GM10266 (cell line): ENCODE measurements at regions not wholly inside any gene's neighbourhood (a gene's known extent, or its start where the extent isn't known, plus 50 kb on each side); places are given as distances from the start of the nearest gene placed in this dataset.

Experiments
- DNase-seq: peaks from one replicate; pipeline ENCODE4 v3.0.0; 2012; ENCODE audit errors: extremely low spot score
- TF ChIP-seq, protein P1 (sequence below): IDR thresholded peaks from 2 replicates; pipeline ENCODE4 v1.5.1; 2012; ENCODE audit warnings: mild to moderate bottlenecking, low read depth; ENCODE audit not compliant: control insufficient read depth, insufficient read depth; ENCODE audit errors: missing control alignments

GRCh38 chr16:86863609-86864008, 285.3 kb downstream of the FOXL1 start:
- TF ChIP-seq, protein P1, sequence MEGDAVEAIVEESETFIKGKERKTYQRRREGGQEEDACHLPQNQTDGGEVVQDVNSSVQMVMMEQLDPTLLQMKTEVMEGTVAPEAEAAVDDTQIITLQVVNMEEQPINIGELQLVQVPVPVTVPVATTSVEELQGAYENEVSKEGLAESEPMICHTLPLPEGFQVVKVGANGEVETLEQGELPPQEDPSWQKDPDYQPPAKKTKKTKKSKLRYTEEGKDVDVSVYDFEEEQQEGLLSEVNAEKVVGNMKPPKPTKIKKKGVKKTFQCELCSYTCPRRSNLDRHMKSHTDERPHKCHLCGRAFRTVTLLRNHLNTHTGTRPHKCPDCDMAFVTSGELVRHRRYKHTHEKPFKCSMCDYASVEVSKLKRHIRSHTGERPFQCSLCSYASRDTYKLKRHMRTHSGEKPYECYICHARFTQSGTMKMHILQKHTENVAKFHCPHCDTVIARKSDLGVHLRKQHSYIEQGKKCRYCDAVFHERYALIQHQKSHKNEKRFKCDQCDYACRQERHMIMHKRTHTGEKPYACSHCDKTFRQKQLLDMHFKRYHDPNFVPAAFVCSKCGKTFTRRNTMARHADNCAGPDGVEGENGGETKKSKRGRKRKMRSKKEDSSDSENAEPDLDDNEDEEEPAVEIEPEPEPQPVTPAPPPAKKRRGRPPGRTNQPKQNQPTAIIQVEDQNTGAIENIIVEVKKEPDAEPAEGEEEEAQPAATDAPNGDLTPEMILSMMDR: no peak

DNA sequence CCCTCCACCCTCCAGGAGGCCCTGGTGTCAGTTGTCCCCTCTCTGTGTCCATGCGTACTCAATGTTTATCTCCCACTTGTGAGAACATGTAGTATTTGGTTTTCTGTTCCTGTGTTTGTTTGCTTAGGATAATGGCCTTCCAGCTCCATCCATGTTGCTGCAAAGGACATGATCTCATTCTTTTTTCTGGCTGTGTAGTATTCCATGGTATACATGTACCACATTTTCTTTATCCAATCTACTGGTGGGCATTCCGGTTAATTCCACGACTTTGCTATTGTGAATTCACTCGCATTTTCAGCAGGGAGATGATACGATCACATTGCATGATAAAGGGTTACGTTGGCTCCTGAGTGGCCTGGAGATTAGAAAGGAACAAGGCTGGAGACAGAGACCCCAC, 286.2 kb downstream of the FOXL1 start:
- TF ChIP-seq, protein P1: no peak
- DNase-seq: no peak

More at GRCh38 chr16:86863609-86864008, 285.3 kb downstream of the FOXL1 start:
- DNase-seq: no peak

DNA sequence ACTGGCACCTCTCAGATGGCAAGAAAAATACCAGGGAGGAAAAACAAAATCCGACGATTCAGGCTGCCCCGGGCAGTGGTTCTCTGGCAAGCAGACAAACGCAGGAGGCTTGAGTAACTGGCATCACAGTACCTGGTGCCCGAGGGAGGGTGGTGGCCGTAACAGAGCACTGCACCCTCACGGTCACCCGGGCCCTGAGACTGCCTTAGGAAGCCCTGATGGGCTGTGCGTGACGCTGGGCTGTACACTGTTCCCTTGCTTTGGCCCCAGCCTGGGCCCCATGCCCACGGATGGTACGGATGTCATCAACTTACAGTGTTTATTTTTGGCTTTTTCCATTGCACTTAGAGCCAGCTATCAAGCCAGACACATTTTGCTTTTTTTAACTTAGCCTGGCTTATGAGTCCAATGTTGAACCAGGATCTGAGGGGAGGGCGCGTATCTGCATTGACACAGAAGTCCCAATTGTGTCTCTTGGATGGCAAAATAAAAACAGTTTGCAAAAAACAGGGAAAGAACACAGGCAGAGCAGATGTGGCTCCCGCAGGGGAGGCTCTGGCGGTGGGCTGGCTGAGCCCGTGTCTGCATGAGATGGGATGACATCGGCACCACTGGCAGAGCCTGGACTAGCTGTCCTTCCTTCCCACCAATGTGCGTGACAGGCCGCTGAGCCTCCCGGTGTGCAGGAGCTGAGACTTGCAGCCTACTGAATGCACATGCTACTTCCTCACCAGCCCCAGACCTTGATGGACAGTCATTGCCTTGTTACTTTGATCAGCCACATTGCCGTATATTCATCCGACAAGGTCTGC, 287.7 kb downstream of the FOXL1 start:
- TF ChIP-seq, protein P1: no peak
- DNase-seq: no peak

GRCh38 chr16:86866986-86867722, 288.8 kb downstream of the FOXL1 start:
- DNase-seq: no peak
- TF ChIP-seq, protein P1: no peak

GRCh38 chr16:86868070-86868469, 289.7 kb downstream of the FOXL1 start:
- no peak for DNase-seq
- TF ChIP-seq, protein P1: no peak

DNA sequence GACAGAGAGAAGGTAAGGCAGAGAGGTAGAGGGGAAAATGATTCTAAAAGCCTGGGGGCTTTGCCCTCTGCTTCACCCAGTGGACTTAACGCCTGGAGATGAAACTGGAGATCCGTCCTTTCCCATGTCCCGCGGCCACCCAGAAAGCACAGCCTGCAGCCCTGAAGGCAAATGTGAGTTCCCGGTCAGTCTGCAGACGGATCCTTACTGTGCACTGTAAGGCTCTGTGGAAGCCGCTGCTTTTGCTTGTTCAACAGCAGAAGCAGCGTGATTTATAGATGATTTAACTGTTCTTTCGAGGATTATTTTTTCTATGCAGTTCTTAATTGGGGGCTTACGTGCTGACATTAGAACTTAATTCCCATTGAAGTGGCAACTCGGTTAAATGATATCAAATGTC, 290.4 kb downstream of the FOXL1 start:
- TF ChIP-seq, protein P1: no peak
- DNase-seq: no peak
